Right forelimb (tissue), 1 donor: ENCODE measurements at regions not wholly inside any gene's neighbourhood (a gene's known extent, or its start where the extent isn't known, plus 50 kb on each side); places are given as distances from the start of the nearest gene placed in this dataset.

Source experiments
- DNase-seq: peaks from one replicate; pipeline ENCODE4 v3.0.0-alpha.2; 2018

DNA sequence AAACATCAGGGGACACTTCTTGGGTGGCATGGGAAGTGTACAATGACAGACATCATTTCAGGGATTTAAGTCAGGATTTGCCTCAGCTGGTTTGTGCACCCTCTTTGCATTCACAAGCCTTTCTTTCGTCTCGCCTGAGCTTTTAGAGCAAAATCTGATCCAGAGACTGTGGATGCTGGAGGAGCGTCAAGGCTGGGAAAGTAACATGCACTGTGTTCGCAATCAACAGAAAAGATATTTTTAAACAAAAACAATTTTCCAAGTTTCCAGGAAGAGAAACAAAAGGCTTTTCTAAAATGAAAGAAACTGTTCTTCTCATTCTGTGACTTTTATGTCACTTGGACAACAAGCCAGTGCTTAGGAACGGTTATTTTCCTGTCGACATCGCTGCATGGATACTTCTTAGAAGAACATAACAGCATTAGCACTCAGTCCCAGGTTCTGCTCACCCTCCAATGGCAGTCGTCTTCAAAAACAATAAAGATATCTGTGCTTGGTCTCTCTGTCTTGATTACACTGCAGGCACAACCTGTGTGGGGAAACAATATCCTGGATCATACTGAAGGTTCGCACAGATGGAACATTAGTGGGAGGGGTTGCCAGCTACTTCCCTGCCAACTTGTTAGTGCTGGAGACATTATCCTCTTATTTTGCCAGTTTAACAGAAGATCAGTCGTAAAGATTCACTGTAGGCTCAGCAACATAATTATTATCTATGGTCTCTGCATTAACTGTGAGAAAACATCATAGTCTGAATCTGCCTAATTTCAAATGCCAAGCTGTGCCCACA lies 403.3 kb upstream of the ATP2B1 start:
- DNase-seq, result no peak

DNA sequence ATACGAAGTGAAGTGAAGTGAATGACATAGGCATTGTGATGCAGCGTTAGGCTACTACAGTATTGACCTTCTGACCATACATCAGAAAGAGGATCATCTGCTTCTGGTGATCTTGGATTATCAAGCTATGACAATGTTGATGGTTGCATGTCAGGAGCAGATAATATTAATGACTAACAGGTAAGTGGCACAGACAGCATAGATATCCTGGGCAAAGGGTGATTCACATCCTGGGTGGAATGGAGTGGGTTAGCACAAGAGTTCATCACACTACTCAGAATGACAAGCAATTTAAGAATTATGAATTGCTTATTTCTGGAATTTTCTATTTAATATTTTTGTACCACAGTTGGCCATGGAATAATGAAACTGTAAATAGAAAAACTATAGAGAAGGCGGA lies 397.9 kb upstream of the ATP2B1 start:
- DNase-seq, result no peak

DNA sequence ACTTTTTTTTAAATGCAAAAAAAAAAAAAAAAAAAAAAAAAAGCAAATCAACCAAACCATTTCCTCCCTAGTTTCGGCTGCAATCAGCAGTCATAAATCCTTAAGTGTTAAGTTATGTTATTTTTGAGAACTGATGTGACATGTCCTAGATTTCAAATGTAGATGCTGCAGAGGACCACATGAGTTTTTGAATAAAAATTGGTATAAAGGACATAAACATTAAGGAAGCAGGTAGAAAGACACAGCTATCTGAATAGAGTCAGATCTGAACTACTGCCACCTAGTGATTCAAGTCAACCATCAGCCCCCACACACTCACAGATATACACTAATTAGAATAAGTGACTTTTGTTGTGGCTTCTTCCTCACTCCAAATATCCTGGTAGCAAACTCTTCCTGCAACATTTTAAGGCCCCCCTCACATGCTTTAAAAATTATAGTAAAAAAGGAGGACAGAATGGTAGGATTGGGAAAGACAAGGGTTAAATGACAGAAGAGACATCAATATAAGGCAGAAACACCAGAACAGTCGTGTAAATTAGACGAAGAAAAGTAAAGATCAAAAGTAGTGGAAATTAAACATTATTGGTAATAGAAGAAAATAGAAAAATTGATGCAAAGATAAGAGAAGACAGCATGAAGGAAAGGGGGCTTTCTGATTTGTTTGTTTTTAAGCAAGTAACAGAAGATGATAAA lies 394.5 kb upstream of the ATP2B1 start:
- no peak for DNase-seq

- no peak for DNase-seq
Observed at GRCh38 chr12:90100579-90100978, 391.9 kb upstream of the ATP2B1 start.

DNA sequence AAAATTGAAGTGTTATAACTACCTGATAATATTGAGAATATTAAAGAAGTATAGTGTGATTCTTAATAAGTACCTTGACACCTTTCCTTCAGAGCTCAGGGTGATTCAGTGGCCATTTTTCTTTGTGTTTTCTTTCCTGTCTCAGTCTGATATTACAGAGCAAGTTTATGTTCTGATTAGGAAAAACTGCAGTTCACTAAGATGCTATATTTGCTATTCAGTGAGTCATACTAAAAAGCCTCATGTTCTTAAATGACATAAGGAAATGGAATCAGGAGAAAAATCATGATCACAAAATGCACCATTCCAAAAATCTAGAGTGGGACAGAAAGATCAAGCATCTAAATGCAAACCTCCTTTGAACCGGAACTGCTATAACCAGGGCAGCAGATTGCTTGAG lies 390.6 kb upstream of the ATP2B1 start:
- no peak for DNase-seq

DNA sequence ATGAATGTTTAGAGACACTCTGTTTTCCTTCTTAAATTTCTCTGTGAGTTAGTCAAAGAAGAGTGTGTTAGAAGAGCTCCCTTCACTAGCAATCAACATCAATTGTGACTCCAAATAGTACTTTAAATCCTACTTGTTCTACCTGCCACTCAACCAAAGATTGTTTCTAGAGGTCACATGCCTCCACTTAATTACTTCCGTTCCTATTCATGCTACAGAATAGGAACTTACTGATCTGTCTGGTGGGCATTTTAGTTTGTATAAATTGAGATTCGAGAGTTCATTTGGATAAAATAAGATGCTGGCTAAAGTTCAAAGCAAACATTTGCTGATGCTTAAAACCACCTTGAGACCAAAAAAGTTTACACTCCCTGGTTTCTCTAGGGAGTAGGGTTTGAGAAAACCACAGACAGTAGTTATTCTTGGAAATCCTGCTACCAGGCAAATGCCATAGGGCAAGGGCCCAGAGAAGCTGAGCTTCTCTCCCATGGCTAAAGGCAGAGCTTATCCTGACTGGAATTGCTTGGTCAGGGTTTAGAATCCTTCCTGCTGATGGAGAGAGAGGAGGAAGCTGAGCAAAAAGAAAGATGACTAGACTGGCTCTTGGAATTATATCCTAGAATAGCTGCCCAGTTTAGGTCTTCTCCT lies 389.6 kb upstream of the ATP2B1 start:
- no peak for DNase-seq

- DNase-seq, result no peak
Observed at GRCh38 chr12:90091809-90092208, 383.2 kb upstream of the ATP2B1 start.

- no peak for DNase-seq
Observed at GRCh38 chr12:90090929-90091651, 382.5 kb upstream of the ATP2B1 start.

DNA sequence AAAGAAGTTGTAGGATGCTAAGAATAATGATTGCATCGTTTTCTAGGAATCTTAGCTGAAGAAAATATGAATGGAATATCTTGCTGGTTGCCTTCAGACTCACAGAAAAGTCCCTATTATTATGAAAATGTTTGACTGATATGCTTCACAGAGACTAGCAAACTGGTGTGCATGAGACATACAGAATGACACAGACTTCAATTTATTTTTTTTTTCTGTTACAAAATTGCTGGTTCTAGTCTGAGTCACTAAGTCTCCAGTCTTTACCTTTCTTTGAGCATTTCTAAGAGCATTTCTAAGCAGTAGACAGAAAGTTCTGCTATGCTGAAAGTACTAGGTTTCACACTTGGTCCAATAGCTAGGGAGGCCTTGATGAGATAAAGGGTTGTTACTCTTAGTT lies 377.6 kb upstream of the ATP2B1 start:
- no peak for DNase-seq

GRCh38 chr12:90085494-90086274 lies 377.0 kb upstream of the ATP2B1 start:
- DNase-seq, result no peak

DNA sequence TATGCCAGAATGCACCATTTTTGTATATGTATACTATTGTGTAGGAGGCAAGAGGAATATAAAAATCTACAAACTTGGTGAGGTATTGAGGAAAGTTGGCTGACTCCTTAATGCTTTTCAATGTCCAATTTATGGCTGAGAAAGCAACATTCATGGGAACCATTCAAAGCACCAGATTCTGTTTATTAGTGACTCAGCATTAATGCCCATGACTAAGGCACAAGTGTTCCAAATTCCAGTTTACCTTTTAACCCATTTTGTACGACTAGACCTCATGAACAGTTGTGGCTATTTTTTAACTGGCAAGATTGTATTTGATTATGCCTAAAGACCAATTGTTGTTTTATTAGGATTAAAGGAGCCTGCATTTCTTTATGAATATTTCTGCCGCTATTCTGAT lies 375.4 kb upstream of the ATP2B1 start:
- no peak for DNase-seq

GRCh38 chr12:90080616-90081015 lies 372.0 kb upstream of the ATP2B1 start:
- no peak for DNase-seq

DNA sequence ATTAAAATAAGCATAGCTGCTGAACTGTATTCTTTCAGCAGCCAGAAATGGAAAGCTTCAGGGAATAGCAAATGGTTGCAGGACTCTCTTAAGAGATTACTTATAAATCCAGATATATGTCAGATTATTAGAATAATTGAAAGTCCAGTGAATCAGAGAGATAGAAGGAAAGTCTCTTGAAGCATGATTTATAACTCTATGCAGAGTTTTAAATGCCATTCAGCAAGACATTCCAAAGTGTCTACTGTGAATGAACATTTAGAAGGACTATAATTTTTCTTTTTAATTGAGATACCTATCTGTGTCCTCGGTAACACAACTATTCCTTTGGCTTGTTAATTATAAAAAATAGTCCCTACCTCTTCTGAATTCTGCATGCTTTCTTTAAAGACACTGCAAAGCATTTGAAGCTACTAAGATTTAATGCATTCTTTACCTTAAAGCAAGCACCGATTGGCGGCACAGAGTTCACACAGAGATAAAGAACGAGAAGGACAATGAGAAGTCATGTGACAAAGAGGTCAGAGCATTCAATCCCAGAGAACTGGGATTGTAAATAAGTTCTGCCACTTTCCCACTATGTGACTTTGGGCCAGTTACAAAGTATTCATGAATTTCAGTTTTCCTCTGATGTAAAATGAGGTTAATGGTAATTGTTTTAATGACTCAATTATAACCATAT lies 371.0 kb upstream of the ATP2B1 start:
- no peak for DNase-seq

DNA sequence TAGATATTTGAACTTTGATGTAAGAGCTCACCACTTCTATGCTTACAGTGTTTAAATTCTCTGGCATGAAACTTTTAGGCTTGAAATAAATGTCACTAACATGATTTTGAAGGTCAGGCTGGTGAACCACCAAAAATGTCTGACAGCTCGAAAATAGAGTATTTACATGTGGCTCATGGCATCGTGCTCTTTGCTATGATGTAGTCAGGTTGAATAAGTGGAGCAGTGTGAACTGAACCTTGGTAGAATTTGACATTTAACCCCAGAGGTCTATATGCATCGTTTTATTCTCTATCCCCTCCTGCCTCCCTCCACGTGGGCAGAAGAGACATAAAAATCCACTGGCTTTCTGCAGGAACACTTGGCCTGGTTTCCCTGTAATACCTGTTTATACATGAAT lies 369.7 kb upstream of the ATP2B1 start:
- no peak for DNase-seq

- DNase-seq, result no peak
Observed at GRCh38 chr12:90077756-90078155, 369.1 kb upstream of the ATP2B1 start.

GRCh38 chr12:90076851-90077319 lies 368.2 kb upstream of the ATP2B1 start:
- DNase-seq, result no peak

DNA sequence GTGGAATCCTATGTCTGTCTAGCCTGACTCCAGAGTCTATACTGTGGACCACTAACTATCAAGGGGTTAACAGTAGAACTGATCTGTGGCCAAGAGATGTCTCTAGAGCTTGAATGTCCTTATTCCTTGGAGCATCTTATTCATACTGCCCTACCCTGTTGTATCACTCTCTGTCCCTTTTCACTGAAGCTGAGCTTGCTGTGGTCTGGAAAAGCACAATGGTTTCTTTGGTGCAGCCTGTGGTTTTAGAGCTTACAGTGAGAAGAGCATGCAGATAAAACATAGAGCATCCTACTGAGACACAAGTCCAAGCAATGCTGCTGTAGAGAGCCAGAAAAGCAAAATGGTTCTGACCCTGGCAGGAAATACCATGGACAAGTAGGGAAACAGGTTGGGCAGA lies 367.0 kb upstream of the ATP2B1 start:
- no peak for DNase-seq

- DNase-seq, result no peak
Observed at GRCh38 chr12:90074086-90074485, 365.4 kb upstream of the ATP2B1 start.

DNA sequence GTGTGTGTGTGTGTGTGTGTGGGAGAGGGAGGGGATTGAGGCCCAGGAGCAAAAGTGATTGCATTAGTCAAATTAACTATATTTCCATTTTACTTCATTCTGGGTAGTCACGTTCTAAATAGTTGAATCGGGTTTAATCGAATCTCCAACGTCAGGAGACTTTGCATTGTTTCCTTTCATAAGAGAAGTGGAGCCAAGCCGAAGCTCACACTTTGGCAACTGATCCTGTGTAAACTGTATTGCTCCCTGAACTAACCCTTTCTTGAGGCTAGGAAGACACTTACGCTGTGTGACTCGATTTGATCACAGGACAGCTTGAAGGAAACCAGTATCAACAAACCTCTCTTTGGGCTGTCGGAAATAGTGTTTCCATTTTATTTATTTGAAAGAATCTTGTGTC lies 363.4 kb upstream of the ATP2B1 start:
- no peak for DNase-seq

DNA sequence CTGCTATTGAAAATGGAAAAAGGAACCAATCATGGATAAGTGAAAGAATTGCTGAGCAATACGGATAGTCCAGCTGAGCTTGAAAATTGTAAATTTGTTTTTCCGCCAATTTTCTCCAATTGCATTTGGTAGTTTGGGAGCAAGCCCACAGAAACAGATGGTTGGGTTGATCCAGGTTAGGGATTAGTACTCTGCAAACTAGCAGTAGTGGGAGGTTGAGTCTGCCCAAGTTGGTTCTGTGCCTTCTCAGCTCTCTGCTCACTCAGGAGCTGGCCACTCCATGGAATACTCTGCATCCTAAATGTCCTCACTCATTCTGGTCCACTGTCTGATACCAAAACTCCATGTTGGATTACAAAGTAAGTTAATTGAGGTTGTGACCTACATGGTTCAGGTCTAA lies 361.1 kb upstream of the ATP2B1 start:
- no peak for DNase-seq

- no peak for DNase-seq
Observed at GRCh38 chr12:90067791-90068190, 359.2 kb upstream of the ATP2B1 start.
